ENCODE measurements at regions not wholly inside any gene's neighbourhood (a gene's known extent, or its start where the extent isn't known, plus 50 kb on each side); places are given as distances from the start of the nearest gene placed in this dataset.
"Not testable (repeated sequence)": the region's sequence is repeated elsewhere in the genome, so short reads cannot be mapped to it uniquely, and the experiment has no call there.

- DNase-seq (ENCODE audit: low read depth in 2 of 2) = no peak
Observed at GRCh38 chr4:17241835-17242234, 270.1 kb downstream of the QDPR start.

GRCh38 chr4:17238633-17239032 lies 273.3 kb downstream of the QDPR start:
- DNase-seq (ENCODE audit: low read depth in 2 of 2) = no peak

GRCh38 chr4:17236686-17237085 lies 275.2 kb downstream of the QDPR start:
- DNase-seq (ENCODE audit: low read depth in 2 of 2) = peak; percentile 53 to 59

GRCh38 chr4:17234678-17235077 lies 277.2 kb downstream of the QDPR start:
- no peak for DNase-seq (ENCODE audit: low read depth in 2 of 2)

GRCh38 chr4:17232566-17233253 lies 279.2 kb downstream of the QDPR start:
- peak; percentile 35 to 36 for DNase-seq (ENCODE audit: low read depth in 2 of 2)

GRCh38 chr4:17231880-17232475 lies 279.9 kb downstream of the QDPR start:
- not testable (repeated sequence) for DNase-seq (ENCODE audit: low read depth in 2 of 2)

GRCh38 chr4:17230727-17231126 lies 281.2 kb downstream of the QDPR start:
- DNase-seq (ENCODE audit: low read depth in 2 of 2) = no peak

- no peak for DNase-seq (ENCODE audit: low read depth in 2 of 2)
Observed at GRCh38 chr4:17220816-17221215, 291.1 kb downstream of the QDPR start.

GRCh38 chr4:17218786-17219185 lies 293.1 kb downstream of the QDPR start:
- DNase-seq (ENCODE audit: low read depth in 2 of 2) = no peak

GRCh38 chr4:17206829-17207801 lies 304.8 kb downstream of the QDPR start:
- no peak for DNase-seq (ENCODE audit: low read depth in 2 of 2)

- no peak for DNase-seq (ENCODE audit: low read depth in 2 of 2)
Observed at GRCh38 chr4:17204908-17205307, 306.5 kb upstream of the LDB2 start.

GRCh38 chr4:17203797-17204196 lies 305.4 kb upstream of the LDB2 start:
- no peak for DNase-seq (ENCODE audit: low read depth in 2 of 2)

GRCh38 chr4:17197070-17197469 lies 298.6 kb upstream of the LDB2 start:
- no peak for DNase-seq (ENCODE audit: low read depth in 2 of 2)

GRCh38 chr4:17195461-17196275 lies 297.2 kb upstream of the LDB2 start:
- no peak for DNase-seq (ENCODE audit: low read depth in 2 of 2)

- no peak for DNase-seq (ENCODE audit: low read depth in 2 of 2)
Observed at GRCh38 chr4:17194586-17194985, 296.1 kb upstream of the LDB2 start.

- no peak for DNase-seq (ENCODE audit: low read depth in 2 of 2)
Observed at GRCh38 chr4:17189759-17190158, 291.3 kb upstream of the LDB2 start.

- no peak for DNase-seq (ENCODE audit: low read depth in 2 of 2)
Observed at GRCh38 chr4:17189401-17189720, 290.9 kb upstream of the LDB2 start.

- peak in 1 of 2 experiments; percentile 69 for DNase-seq (ENCODE audit: low read depth in 2 of 2)
Observed at GRCh38 chr4:17188547-17189400, 290.3 kb upstream of the LDB2 start.

- no peak for DNase-seq (ENCODE audit: low read depth in 2 of 2)
Observed at GRCh38 chr4:17188125-17188524, 289.7 kb upstream of the LDB2 start.

- DNase-seq (ENCODE audit: low read depth in 2 of 2) = no peak
Observed at GRCh38 chr4:17187003-17187402, 288.6 kb upstream of the LDB2 start.

GRCh38 chr4:17182888-17183287 lies 284.4 kb upstream of the LDB2 start:
- DNase-seq (ENCODE audit: low read depth in 2 of 2) = no peak
